ENCODE measurements at regions not wholly inside any gene's neighbourhood (a gene's known extent, or its start where the extent isn't known, plus 50 kb on each side); places are given as distances from the start of the nearest gene placed in this dataset.
"Not testable (repeated sequence)": the region's sequence is repeated elsewhere in the genome, so short reads cannot be mapped to it uniquely, and the experiment has no call there.

- DNase-seq: not testable (repeated sequence)
Observed at GRCh38 chr20:17891131-17891530, 77.5 kb downstream of the SNX5 start.

GRCh38 chr20:17890330-17890729, 78.3 kb downstream of the SNX5 start:
- no peak for DNase-seq

GRCh38 chr20:17889226-17889625, 79.4 kb downstream of the SNX5 start:
- DNase-seq: no peak

- no peak for DNase-seq
Observed at GRCh38 chr20:17888044-17888443, 80.5 kb downstream of the SNX5 start.

- no peak for DNase-seq
Observed at GRCh38 chr20:17887331-17888030, 81.1 kb downstream of the SNX5 start.

GRCh38 chr20:17885544-17885943, 83.0 kb downstream of the SNX5 start:
- DNase-seq: no peak

GRCh38 chr20:17885076-17885475, 83.5 kb downstream of the SNX5 start:
- DNase-seq: no peak

- no peak for DNase-seq
Observed at GRCh38 chr20:17884307-17885003, 84.1 kb downstream of the SNX5 start.

- no peak for DNase-seq
Observed at GRCh38 chr20:17883592-17884306, 84.8 kb downstream of the SNX5 start.

- no peak for DNase-seq
Observed at GRCh38 chr20:17882834-17883591, 85.6 kb downstream of the SNX5 start.

- DNase-seq: no peak
Observed at GRCh38 chr20:17882065-17882833, 86.3 kb downstream of the SNX5 start.

GRCh38 chr20:17881741-17882064, 86.9 kb downstream of the SNX5 start:
- DNase-seq: no peak

- peak; percentile 19 for DNase-seq
Observed at GRCh38 chr20:17878912-17879602, 89.5 kb downstream of the SNX5 start.

GRCh38 chr20:17878069-17878911, 90.3 kb downstream of the SNX5 start:
- no peak for DNase-seq

GRCh38 chr20:17875981-17876385, 92.6 kb downstream of the SNX5 start:
- DNase-seq: no peak

- DNase-seq: no peak
Observed at GRCh38 chr20:17875106-17875980, 93.3 kb downstream of the SNX5 start.

GRCh38 chr20:17874271-17875105, 94.1 kb downstream of the SNX5 start:
- DNase-seq: no peak

- no peak for DNase-seq
Observed at GRCh38 chr20:17873410-17874270, 95.0 kb downstream of the SNX5 start.

Measured in CD4-positive, alpha-beta T cell treated with Interleukin-6 for 4 hours (primary cell).